GM18505 (cell line): ENCODE measurements at regions not wholly inside any gene's neighbourhood (a gene's known extent, or its start where the extent isn't known, plus 50 kb on each side); places are given as distances from the start of the nearest gene placed in this dataset.
"Not testable (repeated sequence)": the region's sequence is repeated elsewhere in the genome, so short reads cannot be mapped to it uniquely, and the experiment has no call there.

Experiments used
- ATAC-seq: cut with Tn5 transposase; IDR thresholded peaks from one replicate; pipeline ENCODE4 v1.9.1; 2021; ENCODE audit not compliant: unreplicated experiment
- POLR2A ChIP-seq: IDR thresholded peaks from 4 replicates; pipeline ENCODE4 v1.6.1; 2011; ENCODE audit warnings: borderline replicate concordance; ENCODE audit not compliant: insufficient read depth, insufficient read length; ENCODE audit errors: extremely low read depth

DNA sequence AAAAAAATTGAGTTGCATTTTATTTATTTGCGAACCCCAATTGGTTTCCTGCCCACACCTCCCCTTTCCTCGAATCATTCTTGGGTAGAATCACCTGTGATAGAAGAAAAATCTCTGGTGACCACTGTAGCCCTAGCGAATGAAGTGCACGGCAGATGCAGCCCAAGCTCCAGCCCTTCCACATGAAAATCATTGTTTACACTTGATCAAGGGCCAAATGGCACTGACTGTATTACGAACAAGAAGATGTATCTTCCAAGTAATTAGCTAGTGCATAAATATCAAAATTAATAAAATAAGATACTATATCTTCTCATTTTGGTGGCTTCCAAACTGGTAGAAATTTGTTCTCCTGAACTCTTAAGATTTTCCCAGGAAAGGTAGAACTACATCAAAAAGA, 93.4 kb upstream of the ARID1B start:
- TF ChIP-seq POLR2A, result no peak
- ATAC-seq, result no peak

GRCh38 chr6:156676721-156677120, 100.5 kb upstream of the ARID1B start:
- no peak for TF ChIP-seq POLR2A
- no peak for ATAC-seq

DNA sequence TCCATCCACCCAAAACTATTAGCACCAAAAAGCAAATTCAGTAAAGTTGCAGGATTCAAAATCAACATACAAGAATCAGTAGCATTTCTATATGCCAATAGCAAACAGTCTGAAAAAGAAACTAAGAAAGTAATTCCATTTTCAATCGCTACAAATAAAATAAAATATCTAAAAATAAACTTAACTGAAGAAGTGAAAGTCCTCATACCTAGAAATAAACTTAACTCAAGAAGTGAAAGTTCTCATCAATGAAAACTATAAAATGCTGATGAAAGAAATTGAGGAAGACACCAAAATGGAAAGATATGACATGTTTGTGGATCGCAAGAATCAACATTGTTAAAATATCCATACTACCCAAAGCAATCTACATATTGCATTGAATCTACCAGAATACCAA, 103.0 kb upstream of the ARID1B start:
- no peak for TF ChIP-seq POLR2A
- ATAC-seq, result no peak

DNA sequence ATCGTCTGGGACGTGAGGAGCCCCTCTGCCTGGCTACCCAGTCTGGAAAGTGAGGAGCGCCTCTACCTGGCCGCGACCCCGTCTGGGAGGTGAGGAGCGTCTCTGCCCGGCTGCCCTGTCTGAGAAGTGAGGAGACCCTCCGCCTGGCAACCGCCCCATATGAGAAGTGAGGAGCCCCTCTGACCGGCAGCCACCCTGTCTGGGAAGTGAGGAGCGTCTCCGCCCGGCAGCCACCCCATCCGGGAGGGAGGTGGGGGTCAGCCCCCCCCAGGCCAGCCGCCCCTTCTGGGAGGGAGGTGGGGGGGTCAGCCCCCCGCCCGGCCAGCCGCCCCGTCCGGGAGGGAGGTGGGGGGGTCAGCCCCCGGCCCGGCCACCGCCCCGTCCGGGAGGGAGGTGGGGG, 107.1 kb upstream of the ARID1B start:
- not testable (repeated sequence) for ATAC-seq

GRCh38 chr6:156662025-156662445, 115.1 kb upstream of the ARID1B start:
- no peak for TF ChIP-seq POLR2A
- ATAC-seq, result no peak

GRCh38 chr6:156660389-156660788, 116.8 kb upstream of the ARID1B start:
- TF ChIP-seq POLR2A, result no peak
- ATAC-seq, result no peak

- TF ChIP-seq POLR2A, result no peak
- ATAC-seq, result no peak
Observed at GRCh38 chr6:156659822-156660198, 117.4 kb upstream of the ARID1B start.

DNA sequence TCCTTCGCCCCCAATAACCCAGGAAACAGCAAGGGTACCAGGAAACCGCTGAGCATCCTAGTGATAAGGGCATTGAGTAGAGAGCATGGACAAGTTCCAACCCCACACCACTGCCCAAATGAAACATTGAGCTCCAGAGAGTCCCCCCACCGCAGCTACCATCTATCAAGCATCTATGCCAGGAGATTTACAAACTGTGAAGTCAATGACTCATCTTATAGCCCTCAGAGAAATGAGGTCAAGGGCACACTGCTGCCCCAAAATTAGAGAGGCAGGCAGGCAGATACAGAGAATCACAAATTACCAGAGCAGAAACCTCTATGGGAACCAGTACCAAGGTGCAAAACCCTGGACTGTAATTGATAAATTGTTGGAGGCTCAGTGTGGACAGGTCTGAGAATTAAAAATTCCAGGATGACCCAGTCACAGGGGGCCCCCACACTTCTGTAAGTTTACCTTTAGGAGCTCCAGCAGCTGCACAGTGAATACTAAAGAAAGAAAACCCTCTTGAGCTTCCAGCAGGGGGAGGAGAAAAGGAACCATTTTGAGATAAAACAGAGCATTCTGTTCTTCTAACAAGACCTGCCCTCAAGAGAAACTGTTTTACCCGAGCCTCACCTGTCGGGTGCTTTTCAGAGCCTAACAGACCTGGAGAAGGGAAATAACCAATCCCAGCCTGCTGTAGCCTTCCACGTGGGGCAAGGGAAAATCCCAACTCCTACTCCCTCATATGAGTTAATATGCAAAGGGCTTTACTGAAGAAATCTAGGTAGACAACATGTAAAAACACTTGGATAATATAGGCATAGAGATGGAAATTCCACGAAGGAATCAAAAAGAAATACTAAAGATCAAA, 118.0 kb upstream of the ARID1B start:
- ATAC-seq, result no peak
- TF ChIP-seq POLR2A, result no peak

- no peak for TF ChIP-seq POLR2A
- no peak for ATAC-seq
Observed at GRCh38 chr6:156658186-156658965, 118.8 kb upstream of the ARID1B start.

GRCh38 chr6:156657296-156657695, 119.9 kb upstream of the ARID1B start:
- no peak for TF ChIP-seq POLR2A
- ATAC-seq, result no peak

GRCh38 chr6:156654919-156655918, 122.0 kb upstream of the ARID1B start:
- no peak for ATAC-seq
- TF ChIP-seq POLR2A, result no peak

DNA sequence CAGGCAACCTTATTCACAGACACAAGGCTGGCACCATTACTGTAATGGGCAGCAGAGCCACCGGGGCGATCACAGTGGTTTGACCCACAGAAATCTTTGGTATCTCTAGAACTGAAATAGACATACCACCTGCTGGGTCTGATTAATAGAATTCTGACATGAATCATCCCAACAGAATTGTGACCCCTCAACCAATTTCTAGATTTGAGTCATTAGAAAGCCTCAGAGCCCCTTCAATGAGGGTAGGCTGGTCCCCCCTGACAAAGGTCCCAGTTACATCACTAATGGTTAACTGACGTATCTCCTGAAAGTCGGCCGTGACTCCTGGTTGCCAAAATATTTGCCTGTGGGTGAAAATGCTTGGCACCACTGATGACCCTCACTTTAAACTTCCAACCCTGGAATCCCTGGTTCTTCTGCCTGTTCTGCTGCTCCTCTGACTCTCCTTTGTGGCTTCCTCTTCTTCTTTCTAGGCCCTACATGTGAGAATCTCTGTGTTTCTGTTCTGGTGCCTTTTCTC, 124.9 kb upstream of the ARID1B start:
- TF ChIP-seq POLR2A, result no peak
- no peak for ATAC-seq

- no peak for TF ChIP-seq POLR2A
Observed at GRCh38 chr6:156651486-156651885, 125.7 kb upstream of the ARID1B start.

More at GRCh38 chr6:156651486-156651885, 125.7 kb upstream of the ARID1B start:
- ATAC-seq, result no peak
